ENCODE measurements at regions not wholly inside any gene's neighbourhood (a gene's known extent, or its start where the extent isn't known, plus 50 kb on each side); places are given as distances from the start of the nearest gene placed in this dataset.

DNA sequence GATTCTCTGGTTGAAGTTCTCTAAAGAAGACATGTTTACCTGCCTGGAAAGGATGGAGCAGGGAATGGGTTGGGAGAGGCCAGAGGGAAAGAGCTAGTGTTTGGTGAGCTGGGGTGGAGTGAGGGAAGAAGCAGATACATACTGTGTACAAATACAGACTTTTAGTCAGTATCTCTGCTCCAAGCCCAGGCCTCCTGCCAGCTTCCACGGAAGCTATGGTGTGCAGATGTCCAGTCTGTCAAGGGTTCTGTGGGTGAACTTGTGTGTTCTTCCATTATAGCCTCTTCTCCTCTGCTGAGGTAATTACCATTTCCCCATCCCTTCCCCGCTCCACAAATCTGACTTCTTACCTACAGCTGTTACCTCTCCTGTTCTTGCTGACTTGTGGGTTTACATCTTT, 208.6 kb downstream of the HRH4 start:
- Mint-ChIP-seq H3K4me1 (no peaks in the 10 kb centered on the region), H3K9me3 (no peaks in the 10 kb centered on the region), H3K4me3 (no peak overlapping the region), H3K36me3 (no peaks in the 10 kb centered on the region), H3K27ac (no peak overlapping the region)
- ATAC-seq, result no peak
- no peak for DNase-seq (ENCODE audit: low spot score in 2 of 2)

- Mint-ChIP-seq H3K4me1 (no peaks in the 10 kb centered on the region), H3K4me3 (no peak overlapping the region), H3K27ac (no peak overlapping the region), H3K36me3 (no peaks in the 10 kb centered on the region), H3K9me3 (no peaks in the 10 kb centered on the region)
- ATAC-seq, result no peak
- no peak for DNase-seq (ENCODE audit: low spot score in 2 of 2)
Measured at GRCh38 chr18:24669502-24669901, 209.1 kb downstream of the HRH4 start.

DNA sequence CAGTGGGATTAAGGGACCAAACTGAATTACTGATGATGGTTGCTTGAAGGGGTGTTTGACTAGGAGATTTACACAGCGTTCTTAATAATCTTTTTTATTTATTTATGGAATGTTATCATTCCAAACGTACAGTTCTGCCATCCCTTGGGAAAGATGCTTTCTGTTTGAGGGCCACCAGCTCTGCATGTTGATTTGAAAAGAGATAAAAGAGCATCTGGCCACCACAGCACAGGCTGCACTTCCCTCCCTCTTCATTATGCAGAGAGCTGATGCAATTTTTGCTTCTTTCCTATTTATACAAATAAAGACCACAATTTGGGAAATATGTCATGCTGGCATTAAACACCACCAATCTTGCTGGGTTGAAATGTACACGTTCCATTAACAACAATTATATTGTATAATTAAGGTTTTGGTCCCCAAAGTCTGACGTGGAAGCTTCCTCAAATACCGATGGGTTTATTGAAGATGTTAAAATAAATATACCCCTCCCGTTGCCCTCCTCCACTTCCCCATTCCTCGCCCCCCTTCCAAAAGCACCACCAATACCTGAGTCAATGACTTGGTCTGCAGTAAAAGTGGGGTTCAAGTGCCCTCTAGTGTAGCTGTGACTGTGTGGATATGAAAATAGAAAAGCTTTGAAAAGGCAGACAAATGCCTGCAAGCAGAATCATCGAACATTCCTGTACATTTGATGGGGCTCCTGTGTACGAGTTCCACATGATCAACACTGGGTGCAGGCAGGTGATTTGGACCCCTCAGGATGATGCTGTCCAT, 211.9 kb downstream of the HRH4 start:
- H3K4me1 Mint-ChIP-seq, result no peaks in the 10 kb centered on the region
- no peak overlapping the region for H3K4me3 Mint-ChIP-seq
- H3K36me3 Mint-ChIP-seq, result no peaks in the 10 kb centered on the region
- ATAC-seq (no peak), DNase-seq (ENCODE audit: low spot score in 2 of 2) (no peak)
- no peaks in the 10 kb centered on the region for H3K9me3 Mint-ChIP-seq
- no peak overlapping the region for H3K27ac Mint-ChIP-seq

- Mint-ChIP-seq H3K27ac (no peak overlapping the region), H3K4me1 (peaks cover 5% of the 10 kb centered on the region), H3K36me3 (no peaks in the 10 kb centered on the region), H3K9me3 (no peaks in the 10 kb centered on the region), H3K4me3 (no peak overlapping the region)
- ATAC-seq (no peak), DNase-seq (ENCODE audit: low spot score in 2 of 2) (no peak)
Measured at GRCh38 chr18:24674200-24674599, 213.8 kb downstream of the HRH4 start.

DNA sequence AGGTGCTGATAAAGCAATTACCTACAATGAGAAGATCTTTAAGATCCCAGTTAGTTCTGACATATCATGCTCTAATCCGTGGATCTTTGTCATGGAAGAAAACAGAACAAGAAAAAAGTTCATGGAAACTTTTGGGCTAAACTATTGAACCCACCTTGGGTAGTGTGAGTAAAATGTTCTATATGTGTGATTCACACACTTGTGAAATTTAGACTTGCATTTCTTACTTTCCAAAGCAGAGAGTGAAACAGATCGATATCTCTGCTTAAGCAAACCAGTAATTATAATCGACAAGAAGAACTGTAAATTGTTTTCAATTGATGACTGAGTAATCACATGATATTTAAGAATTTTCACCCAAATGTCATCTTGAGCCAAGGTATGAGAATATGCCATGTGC, 214.2 kb downstream of the HRH4 start:
- no peak overlapping the region for H3K4me3 Mint-ChIP-seq
- H3K9me3 Mint-ChIP-seq, result no peaks in the 10 kb centered on the region
- no peak overlapping the region for H3K27ac Mint-ChIP-seq
- peaks cover 5% of the 10 kb centered on the region for H3K4me1 Mint-ChIP-seq
- no peaks in the 10 kb centered on the region for H3K36me3 Mint-ChIP-seq
- DNase-seq (ENCODE audit: low spot score in 2 of 2) (no peak), ATAC-seq (peak; percentile 32)

GRCh38 chr18:24677011-24677410, 216.6 kb downstream of the HRH4 start:
- DNase-seq (ENCODE audit: low spot score in 2 of 2), result no peak
- H3K27ac Mint-ChIP-seq, result no peak overlapping the region
- ATAC-seq, result no peak
- H3K36me3 Mint-ChIP-seq, result no peaks in the 10 kb centered on the region
- no peak overlapping the region for H3K4me3 Mint-ChIP-seq
- H3K4me1 Mint-ChIP-seq, result peaks cover 5% of the 10 kb centered on the region
- H3K9me3 Mint-ChIP-seq, result no peaks in the 10 kb centered on the region

DNA sequence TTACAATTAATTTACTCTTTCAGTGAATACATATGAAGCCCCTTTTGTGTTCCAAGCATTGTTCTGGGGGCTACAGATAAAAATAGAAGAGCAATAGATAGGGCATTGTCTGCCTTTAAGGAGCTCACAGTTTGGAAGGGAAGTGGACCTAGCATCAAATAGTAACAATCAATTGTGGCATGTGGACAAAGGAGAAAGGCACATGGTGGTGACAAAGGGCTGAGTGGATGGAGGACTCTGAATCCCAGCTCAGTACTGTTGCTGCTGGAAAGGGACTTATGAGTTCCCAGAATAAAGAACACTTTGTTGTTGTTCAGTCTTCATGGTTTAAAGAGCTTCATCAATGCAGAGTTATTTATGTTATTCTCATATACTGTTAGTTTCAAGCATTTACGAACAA, 217.7 kb downstream of the HRH4 start:
- Mint-ChIP-seq H3K4me1 (peaks cover 5% of the 10 kb centered on the region), H3K36me3 (no peaks in the 10 kb centered on the region), H3K9me3 (no peaks in the 10 kb centered on the region), H3K27ac (no peak overlapping the region), H3K4me3 (no peak overlapping the region)
- ATAC-seq (no peak), DNase-seq (ENCODE audit: low spot score in 2 of 2) (no peak)

DNA sequence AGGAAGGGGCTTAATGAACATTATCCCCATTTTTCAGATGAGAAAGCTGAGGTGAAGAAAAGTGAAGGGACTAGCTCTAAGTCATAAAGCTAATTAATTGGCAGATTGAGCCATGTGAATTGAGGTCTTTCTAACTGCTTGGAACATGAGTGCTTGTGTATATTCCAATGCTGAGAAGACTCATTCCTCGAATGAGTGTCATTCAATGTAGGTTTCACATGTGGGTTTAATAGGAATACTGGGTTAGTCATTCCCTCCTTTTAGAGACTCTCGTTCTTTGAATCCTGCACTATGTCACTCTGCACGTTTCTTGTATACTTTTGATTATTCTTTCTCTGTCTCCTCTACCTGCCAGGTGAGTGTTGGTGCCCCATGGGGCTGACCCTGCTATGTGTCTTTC, 218.2 kb downstream of the HRH4 start:
- ATAC-seq, result no peak
- H3K4me1 Mint-ChIP-seq, result peaks cover 5% of the 10 kb centered on the region
- H3K27ac Mint-ChIP-seq, result no peak overlapping the region
- H3K4me3 Mint-ChIP-seq, result no peak overlapping the region
- H3K36me3 Mint-ChIP-seq, result no peaks in the 10 kb centered on the region
- DNase-seq (ENCODE audit: low spot score in 2 of 2), result no peak
- H3K9me3 Mint-ChIP-seq, result no peaks in the 10 kb centered on the region

GRCh38 chr18:24679062-24679461, 218.6 kb downstream of the HRH4 start:
- Mint-ChIP-seq H3K36me3 (no peaks in the 10 kb centered on the region), H3K9me3 (no peaks in the 10 kb centered on the region), H3K4me3 (no peak overlapping the region), H3K4me1 (peaks cover 5% of the 10 kb centered on the region), H3K27ac (no peak overlapping the region)
- ATAC-seq (no peak), DNase-seq (ENCODE audit: low spot score in 2 of 2) (no peak)

GRCh38 chr18:24683925-24684324, 223.5 kb downstream of the HRH4 start:
- Mint-ChIP-seq H3K4me3 (no peak overlapping the region), H3K36me3 (no peaks in the 10 kb centered on the region)
- DNase-seq (ENCODE audit: low spot score in 2 of 2), result no peak

DNA sequence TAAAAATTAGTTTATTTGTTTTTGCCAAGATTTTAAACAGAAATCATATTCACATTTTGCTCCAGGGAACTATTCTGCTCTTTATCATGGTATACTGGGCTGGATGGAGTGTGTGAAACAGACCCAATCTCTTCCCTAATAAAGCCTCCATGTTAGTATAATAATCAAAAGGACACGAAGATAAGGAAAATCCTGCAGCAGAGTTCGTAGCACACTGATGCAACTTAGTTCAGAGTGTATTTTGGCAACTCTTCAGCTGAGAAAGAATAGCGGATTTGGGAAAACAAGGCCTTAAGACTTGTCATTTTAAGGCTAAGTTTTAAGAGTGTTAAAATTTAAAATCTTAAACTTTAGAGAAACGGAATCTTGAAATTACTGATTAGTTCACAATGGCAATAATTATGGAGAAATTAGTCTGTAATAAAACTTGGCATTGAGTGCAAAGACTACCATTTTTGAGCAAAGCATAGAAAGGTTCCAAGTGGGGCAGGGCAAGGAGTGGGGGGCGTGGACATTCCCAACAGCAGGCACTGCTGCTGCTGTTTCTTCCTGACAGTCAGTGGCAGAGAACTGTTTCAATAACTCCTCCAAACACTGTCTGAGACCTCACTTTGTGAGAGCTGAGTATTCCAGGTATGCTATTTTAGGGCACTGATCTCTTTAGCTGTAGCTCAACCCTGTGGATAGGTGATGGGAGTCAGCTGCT, 225.0 kb downstream of the HRH4 start:
- no peaks in the 10 kb centered on the region for H3K36me3 Mint-ChIP-seq
- DNase-seq (ENCODE audit: low spot score in 2 of 2) (no peak), ATAC-seq (no peak)
- no peaks in the 10 kb centered on the region for H3K4me1 Mint-ChIP-seq
- no peak overlapping the region for H3K27ac Mint-ChIP-seq
- H3K4me3 Mint-ChIP-seq, result no peak overlapping the region
- H3K9me3 Mint-ChIP-seq, result peaks cover 2% of the 10 kb centered on the region

More at GRCh38 chr18:24683925-24684324, 223.5 kb downstream of the HRH4 start:
- Mint-ChIP-seq H3K9me3 (no peaks in the 10 kb centered on the region), H3K27ac (no peak overlapping the region), H3K4me1 (peaks cover 2% of the 10 kb centered on the region)
- no peak for ATAC-seq

GRCh38 chr18:24695168-24695567, 234.7 kb downstream of the HRH4 start:
- H3K9me3 Mint-ChIP-seq, result no peaks in the 10 kb centered on the region
- DNase-seq (ENCODE audit: low spot score in 2 of 2) (no peak), ATAC-seq (no peak)
- H3K36me3 Mint-ChIP-seq, result no peaks in the 10 kb centered on the region
- H3K27ac Mint-ChIP-seq, result no peak overlapping the region
- no peak overlapping the region for H3K4me3 Mint-ChIP-seq
- no peaks in the 10 kb centered on the region for H3K4me1 Mint-ChIP-seq

DNA sequence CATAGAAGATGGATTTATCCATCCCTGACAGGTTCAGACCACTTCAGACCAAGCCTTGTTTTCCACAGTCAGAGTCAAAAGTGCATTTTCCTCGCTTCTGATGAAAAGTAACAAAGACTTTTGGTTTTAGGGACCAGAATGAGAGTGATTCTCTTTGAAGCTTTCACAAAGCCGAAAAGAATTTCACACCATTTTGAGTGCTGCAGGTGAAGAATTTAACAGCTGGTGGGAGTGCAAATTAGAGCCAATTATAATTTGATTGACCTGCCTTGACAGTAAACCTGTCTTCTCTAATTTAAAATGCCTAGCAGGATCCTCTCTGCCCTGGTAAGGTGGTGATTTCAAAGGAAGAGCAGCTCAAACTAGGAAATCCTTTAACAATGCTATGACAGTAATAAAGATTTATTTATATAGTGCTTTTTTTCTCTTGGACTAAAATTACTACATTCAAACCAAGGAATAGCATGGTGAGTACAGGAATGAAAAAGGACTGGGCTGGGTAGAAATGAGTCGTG, 241.6 kb downstream of the HRH4 start:
- H3K27ac Mint-ChIP-seq, result no peak overlapping the region
- no peak for DNase-seq (ENCODE audit: low spot score in 2 of 2)
- H3K4me3 Mint-ChIP-seq, result no peak overlapping the region
- ATAC-seq, result no peak
- no peaks in the 10 kb centered on the region for H3K36me3 Mint-ChIP-seq
- peaks cover 4% of the 10 kb centered on the region for H3K9me3 Mint-ChIP-seq
- H3K4me1 Mint-ChIP-seq, result no peaks in the 10 kb centered on the region

GRCh38 chr18:24703316-24703715, 242.9 kb downstream of the HRH4 start:
- no peak overlapping the region for H3K27ac Mint-ChIP-seq
- H3K4me3 Mint-ChIP-seq, result no peak overlapping the region
- H3K36me3 Mint-ChIP-seq, result no peaks in the 10 kb centered on the region
- H3K4me1 Mint-ChIP-seq, result no peaks in the 10 kb centered on the region
- peaks cover 4% of the 10 kb centered on the region for H3K9me3 Mint-ChIP-seq
- DNase-seq (ENCODE audit: low spot score in 2 of 2) (no peak), ATAC-seq (no peak)

GRCh38 chr18:24704946-24705630, 244.7 kb downstream of the HRH4 start:
- H3K36me3 Mint-ChIP-seq, result no peaks in the 10 kb centered on the region
- H3K27ac Mint-ChIP-seq, result no peak overlapping the region
- ATAC-seq (no peak), DNase-seq (ENCODE audit: low spot score in 2 of 2) (no peak)
- peaks cover 4% of the 10 kb centered on the region for H3K9me3 Mint-ChIP-seq
- no peaks in the 10 kb centered on the region for H3K4me1 Mint-ChIP-seq
- no peak overlapping the region for H3K4me3 Mint-ChIP-seq

GRCh38 chr18:24710474-24710873, 250.0 kb downstream of the HRH4 start:
- DNase-seq (ENCODE audit: low spot score in 2 of 2) (no peak), ATAC-seq (no peak)
- Mint-ChIP-seq H3K36me3 (no peaks in the 10 kb centered on the region), H3K27ac (no peak overlapping the region), H3K4me1 (no peaks in the 10 kb centered on the region), H3K9me3 (no peaks in the 10 kb centered on the region), H3K4me3 (no peak overlapping the region)

All from stimulated activated effector memory CD8-positive, alpha-beta T cell treated with anti-CD3 and anti-CD28 coated beads, Interleukin-12 subunit alpha, Interleukin-12 subunit beta, amount 100 ng/mL, for 72 hours (primary cell).